GM21529 (cell line): ENCODE measurements at regions not wholly inside any gene's neighbourhood (a gene's known extent, or its start where the extent isn't known, plus 50 kb on each side); places are given as distances from the start of the nearest gene placed in this dataset.
A peak's percentile ranks its signal among the peaks of the same experiment; 100 is the strongest.

Source experiments
- ATAC-seq: cut with Tn5 transposase; IDR thresholded peaks from one replicate; pipeline ENCODE4 v1.9.1; 2021; ENCODE audit not compliant: unreplicated experiment

GRCh38 chr3:117630885-117631284 is 921.3 kb downstream of the TUSC7 start:
- ATAC-seq, result peak; percentile 7

- no peak for ATAC-seq
Observed at GRCh38 chr3:117631781-117632180, 922.2 kb downstream of the TUSC7 start.

GRCh38 chr3:117632191-117632590 is 922.6 kb downstream of the TUSC7 start:
- ATAC-seq, result no peak

GRCh38 chr3:117633207-117633606 is 923.6 kb downstream of the TUSC7 start:
- ATAC-seq, result no peak

- ATAC-seq, result no peak
Observed at GRCh38 chr3:117637666-117638065, 928.1 kb downstream of the TUSC7 start.

- ATAC-seq, result no peak
Observed at GRCh38 chr3:117644203-117644602, 934.6 kb downstream of the TUSC7 start.

- no peak for ATAC-seq
Observed at GRCh38 chr3:117645561-117646242, 936.1 kb downstream of the TUSC7 start.

GRCh38 chr3:117647435-117647834 is 937.9 kb downstream of the TUSC7 start:
- ATAC-seq, result no peak

- no peak for ATAC-seq
Observed at GRCh38 chr3:117651246-117651645, 941.7 kb downstream of the TUSC7 start.

GRCh38 chr3:117656391-117656790 is 946.8 kb downstream of the TUSC7 start:
- no peak for ATAC-seq

GRCh38 chr3:117657278-117657677 is 947.7 kb downstream of the TUSC7 start:
- no peak for ATAC-seq

GRCh38 chr3:117660941-117661817 is 951.6 kb downstream of the TUSC7 start:
- ATAC-seq, result no peak

- ATAC-seq, result no peak
Observed at GRCh38 chr3:117661818-117662095, 952.2 kb downstream of the TUSC7 start.

GRCh38 chr3:117665296-117665695 is 955.7 kb downstream of the TUSC7 start:
- no peak for ATAC-seq

- no peak for ATAC-seq
Observed at GRCh38 chr3:117666325-117666724, 956.7 kb downstream of the TUSC7 start.

- ATAC-seq, result no peak
Observed at GRCh38 chr3:117666812-117667211, 957.2 kb downstream of the TUSC7 start.

GRCh38 chr3:117669774-117670173 is 960.2 kb downstream of the TUSC7 start:
- no peak for ATAC-seq

GRCh38 chr3:117671722-117672318 is 962.2 kb downstream of the TUSC7 start:
- no peak for ATAC-seq

GRCh38 chr3:117674321-117674720 is 964.7 kb downstream of the TUSC7 start:
- ATAC-seq, result no peak

GRCh38 chr3:117681619-117682018 is 972.0 kb downstream of the TUSC7 start:
- no peak for ATAC-seq

GRCh38 chr3:117687096-117687495 is 977.5 kb downstream of the TUSC7 start:
- ATAC-seq, result no peak

- ATAC-seq, result no peak
Observed at GRCh38 chr3:117688583-117688982, 979.0 kb downstream of the TUSC7 start.
